K562 (cell line): ENCODE measurements at regions not wholly inside any gene's neighbourhood (a gene's known extent, or its start where the extent isn't known, plus 50 kb on each side); places are given as distances from the start of the nearest gene placed in this dataset.
A peak's percentile ranks its signal among the peaks of the same experiment; 100 is the strongest.

ENCODE experiments used
- CBFA2T3 ChIP-seq: fragments of 450-650 bp; IDR thresholded peaks from 2 replicates; pipeline ENCODE4 v1.6.1; 2017
- CCNT2 ChIP-seq: IDR thresholded peaks from 2 replicates; pipeline ENCODE4 v1.6.1; 2011; ENCODE audit warnings: borderline replicate concordance, low read depth, mild to moderate bottlenecking, moderate library complexity, mixed read lengths, low read length; ENCODE audit not compliant: insufficient read length; ENCODE audit errors: extremely low read depth
- E2F4 ChIP-seq: sonication (generic); formaldehyde crosslinking; IDR thresholded peaks from 2 replicates; pipeline ENCODE4 v1.8.0; 2022; ENCODE audit warnings: mild to moderate bottlenecking, low read depth, missing genetic modification reagents
- FOXM1 ChIP-seq, 2 experiments: fragments of 450-650 bp in 1 of 2; sonication (generic) in 1 of 2; formaldehyde crosslinking in 1 of 2; IDR thresholded peaks; 2 replicates each; pipeline versions ENCODE4 v1.6.1 to v1.9.0; 2017 to 2022; ENCODE audit warnings: low read depth in 2 of 2, mild to moderate bottlenecking in 2 of 2, missing genetic modification reagents in 1 of 2, moderate library complexity in 1 of 2
- GATAD2A ChIP-seq: fragments of 450-650 bp; IDR thresholded peaks from 2 replicates; pipeline ENCODE4 v1.6.1; 2017
- GTF2F1 ChIP-seq: IDR thresholded peaks from 2 replicates; pipeline ENCODE4 v1.6.1; 2011; ENCODE audit warnings: low read depth, low read length, improper control_type of control experiment
- HNRNPL ChIP-seq: fragments of 200-400 bp; formaldehyde crosslinking; IDR thresholded peaks from 2 replicates; pipeline ENCODE4 v1.6.1; 2017; ENCODE audit warnings: low read depth, mild to moderate bottlenecking, low read length
- ID3 ChIP-seq, 2 experiments: fragments of 250-450 bp in 1 of 2; fragments of 450-650 bp in 1 of 2; sonication (Bioruptor Pico) in 1 of 2; IDR thresholded peaks; 2 replicates each; pipeline versions ENCODE4 v1.6.1 to v1.8.0; 2016 to 2021; ENCODE audit warnings: mild to moderate bottlenecking in 2 of 2, moderate library complexity in 2 of 2, missing compliant biosample characterization in 1 of 2, missing genetic modification characterization in 1 of 2
- JUND ChIP-seq, 2 experiments: IDR thresholded peaks; 2 replicates in 1 of 2; 3 replicates in 1 of 2; pipeline ENCODE4 v1.6.1; 2011; ENCODE audit warnings: borderline replicate concordance in 2 of 2, low read depth in 2 of 2, low read length in 2 of 2, improper control_type of control experiment in 1 of 2, missing biosample characterization in 1 of 2, missing genetic modification characterization in 1 of 2, missing genetic modification reagents in 1 of 2
- NR4A1 ChIP-seq, 2 experiments: fragments of 250-450 bp in 1 of 2; fragments of 450-650 bp in 1 of 2; sonication (Bioruptor Pico) in 1 of 2; IDR thresholded peaks; 2 replicates each; pipeline versions ENCODE4 v1.4.0 to v1.6.1; 2016 to 2020; ENCODE audit warnings: mild to moderate bottlenecking in 2 of 2, missing compliant biosample characterization in 1 of 2, missing genetic modification characterization in 1 of 2, moderate library complexity in 1 of 2
- SAFB2 ChIP-seq: fragments of 200-400 bp; formaldehyde crosslinking; IDR thresholded peaks from 2 replicates; pipeline ENCODE4 v1.6.1; 2018; ENCODE audit warnings: borderline replicate concordance, low read length, low read depth, moderate library complexity; ENCODE audit not compliant: severe bottlenecking
- SMAD2 ChIP-seq: fragments of 150-350 bp; IDR thresholded peaks from 2 replicates; pipeline ENCODE4 v1.6.1; 2014; ENCODE audit warnings: low read depth, mild to moderate bottlenecking, low read length
- SMARCA4 ChIP-seq: fragments of 450-650 bp; IDR thresholded peaks from 2 replicates; pipeline ENCODE4 v1.6.1; 2016
- TFAM ChIP-seq: fragments of 250-450 bp; sonication (Bioruptor Pico); conservative IDR thresholded peaks from 2 replicates; pipeline ENCODE4 v1.5.0; 2021; ENCODE audit warnings: mild to moderate bottlenecking, moderate library complexity
- TFAP4 ChIP-seq: sonication (generic); formaldehyde crosslinking; IDR thresholded peaks from 2 replicates; pipeline ENCODE4 v1.8.0; 2022; ENCODE audit warnings: missing genetic modification reagents, mild to moderate bottlenecking, moderate library complexity, borderline replicate concordance
- TSC22D4 ChIP-seq: fragments of 450-650 bp; IDR thresholded peaks from 2 replicates; pipeline ENCODE4 v1.6.1; 2016; ENCODE audit warnings: missing genetic modification characterization, missing biosample characterization, control low read depth
- VEZF1 ChIP-seq: fragments of 200-800 bp; sonication (Bioruptor generic); IDR thresholded peaks from 2 replicates; pipeline ENCODE4 v1.6.1; 2017; ENCODE audit warnings: missing genetic modification characterization, missing compliant biosample characterization
- ZBTB34 ChIP-seq: fragments of 250-450 bp; sonication (Bioruptor Pico); IDR thresholded peaks from 2 replicates; pipeline ENCODE4 v1.8.0; 2021; ENCODE audit warnings: mild to moderate bottlenecking, moderate library complexity
- ZFPM2 ChIP-seq: fragments of 250-450 bp; sonication (Bioruptor Pico); IDR thresholded peaks from 2 replicates; pipeline ENCODE4 v1.5.1; 2022; ENCODE audit warnings: mild to moderate bottlenecking
- ZNF282 ChIP-seq: sonication (generic); formaldehyde crosslinking; IDR thresholded peaks from 2 replicates; pipeline ENCODE4 v1.8.1; 2023; ENCODE audit warnings: missing genetic modification reagents
- ZNF589 ChIP-seq: fragments of 200-800 bp; sonication (Bioruptor generic); IDR thresholded peaks from 2 replicates; pipeline ENCODE4 v1.6.1; 2016; ENCODE audit warnings: low read depth, missing genetic modification characterization, missing compliant biosample characterization

GRCh38 chr16:85359147-85359822 is 247.0 kb upstream of the CIBAR2 start (continued):
- TF ChIP-seq TFAP4 (peak; percentile 70; the same call in 1 of the 2 replicates), TFAM (CRISPR knock-in tag) (no peak), ZNF282 (CRISPR knock-in tag) (no peak), ID3 (CRISPR knock-in tag; IDR thresholded peaks at IDR 0.05) (no peak), ID3 (tag; IDR thresholded peaks at IDR 0.05) (peak; percentile 96), GATAD2A (peak; percentile 73; the same call in 1 of the 2 replicates), SMARCA4 (peak; percentile 94), NR4A1 (CRISPR knock-in tag; IDR thresholded peaks at IDR 0.05) (no peak), NR4A1 (tag; IDR thresholded peaks at IDR 0.05) (peak; percentile 56; the same call in 1 of the 2 replicates), ZNF589 (CRISPR knock-in tag) (0 out of 2 replicates have a peak, but pooled peaks have one; percentile 61), HNRNPL (peak; percentile 74; the same call in 1 of the 2 replicates), JUND (IDR thresholded peaks at IDR 0.05; ENCODE audit: borderline replicate concordance, low read depth, low read length) (peak; percentile 100), JUND (tag; IDR thresholded peaks at IDR 0.05; ENCODE audit: borderline replicate concordance, low read depth, low read length) (peak; percentile 99), VEZF1 (CRISPR knock-in tag) (peak; percentile 47), SMAD2 (no peak), TSC22D4 (tag) (no peak), GTF2F1 (no peak), SAFB2 (no peak), CBFA2T3 (peak; percentile 63), CCNT2 (peak; percentile 31), ZBTB34 (peak; percentile 92), ZFPM2 (CRISPR knock-in tag) (no peak), FOXM1 (IDR thresholded peaks at IDR 0.05; ENCODE audit: low read depth) (no peak), FOXM1 (CRISPR knock-in tag; IDR thresholded peaks at IDR 0.05; ENCODE audit: low read depth) (no peak), E2F4 (CRISPR knock-in tag) (no peak)
